GOT3 (cell line): ENCODE measurements at regions not wholly inside any gene's neighbourhood (a gene's known extent, or its start where the extent isn't known, plus 50 kb on each side); places are given as distances from the start of the nearest gene placed in this dataset.

Experiments
- DNase-seq: peaks from one replicate; lab custom pipeline; 2025; ENCODE audit warnings: mixed read lengths; lab: John Stamatoyannopoulos, UW

DNA sequence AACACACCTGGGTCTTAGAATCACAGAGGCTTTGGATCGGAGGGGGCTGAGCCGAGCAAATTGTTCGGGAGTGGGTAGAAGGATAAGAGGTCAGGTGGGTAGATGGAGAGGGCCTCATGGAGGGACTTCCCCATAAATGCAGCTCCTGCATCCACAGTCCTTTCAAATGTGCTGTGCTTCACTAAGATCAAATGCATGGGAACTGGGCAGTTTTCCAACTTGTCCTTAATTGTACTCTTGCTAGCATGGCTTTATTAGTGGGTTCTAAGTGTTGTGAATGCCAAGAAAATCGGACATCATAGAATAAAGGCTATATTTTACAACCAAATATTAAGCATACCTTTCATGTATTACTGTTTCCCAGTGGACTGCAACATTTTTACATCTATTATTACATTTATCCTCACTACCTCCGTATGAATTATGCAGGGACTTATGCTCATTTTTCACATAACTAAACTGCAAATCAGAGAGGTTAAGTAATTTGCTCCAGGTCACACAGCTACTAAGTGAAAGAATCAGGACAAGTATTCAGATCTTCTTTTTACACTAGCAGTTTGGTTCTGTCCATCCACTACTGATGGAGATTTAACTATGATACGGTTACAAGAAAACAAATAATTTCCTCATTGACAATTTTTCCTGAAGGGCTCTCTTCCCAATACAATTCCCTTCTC, 174.5 kb upstream of the RUNX1 start:
- no peak for DNase-seq

DNA sequence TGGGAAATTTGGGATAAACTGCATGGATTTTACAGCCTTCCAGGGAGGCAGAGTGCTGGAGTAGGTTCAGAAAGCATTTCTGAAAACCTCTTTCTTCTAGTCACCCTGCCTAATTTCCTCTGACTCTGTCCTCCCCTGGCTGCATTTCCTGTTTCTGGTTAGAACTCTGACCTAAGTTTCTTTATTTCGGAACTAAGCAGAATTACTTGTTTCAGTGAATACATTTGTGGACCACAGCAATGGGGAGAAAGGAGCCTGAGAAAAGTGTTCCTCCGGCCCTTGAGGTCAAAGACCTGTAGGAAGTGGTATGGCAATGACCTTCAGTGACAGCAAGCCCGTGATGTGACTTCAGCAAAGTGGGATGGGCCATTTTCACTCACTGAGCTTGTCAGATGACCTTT, 173.4 kb upstream of the RUNX1 start:
- DNase-seq: no peak

DNA sequence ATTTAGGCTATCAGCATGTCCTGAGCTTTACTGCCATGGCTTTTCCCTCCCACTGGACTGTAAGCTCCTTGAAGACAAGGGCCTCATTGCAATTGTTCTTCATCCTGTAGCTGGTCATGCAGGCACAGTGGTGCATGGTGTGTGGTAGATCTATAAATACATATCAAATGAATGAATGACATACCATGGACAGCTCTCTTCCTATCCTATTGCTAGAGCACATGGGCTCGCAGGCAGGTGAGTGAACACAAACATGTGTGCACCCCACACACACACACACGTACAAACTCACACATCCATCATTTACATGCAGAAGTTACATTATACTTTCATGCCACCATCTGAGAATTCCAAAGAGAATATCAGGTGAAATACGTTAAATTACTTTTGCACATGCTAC, 172.9 kb upstream of the RUNX1 start:
- no peak for DNase-seq

DNA sequence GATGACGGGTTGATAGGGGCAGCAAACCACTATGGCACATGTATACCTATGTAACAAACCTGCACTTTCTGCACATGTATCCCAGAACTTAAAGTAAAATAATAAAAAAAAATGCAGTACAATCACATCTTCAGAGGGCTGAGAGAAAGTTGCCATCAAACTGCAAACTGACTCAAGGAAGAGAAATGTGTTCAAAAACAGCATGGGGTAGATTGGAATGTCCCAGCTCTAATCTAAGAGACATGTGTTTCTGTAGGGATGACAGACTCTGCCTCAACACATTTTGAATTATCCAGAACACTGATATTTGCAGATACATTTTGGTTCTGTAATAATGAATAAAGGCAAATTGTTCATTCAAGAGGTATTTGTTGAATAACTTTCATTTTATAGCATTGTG, 171.2 kb upstream of the RUNX1 start:
- no peak for DNase-seq

DNA sequence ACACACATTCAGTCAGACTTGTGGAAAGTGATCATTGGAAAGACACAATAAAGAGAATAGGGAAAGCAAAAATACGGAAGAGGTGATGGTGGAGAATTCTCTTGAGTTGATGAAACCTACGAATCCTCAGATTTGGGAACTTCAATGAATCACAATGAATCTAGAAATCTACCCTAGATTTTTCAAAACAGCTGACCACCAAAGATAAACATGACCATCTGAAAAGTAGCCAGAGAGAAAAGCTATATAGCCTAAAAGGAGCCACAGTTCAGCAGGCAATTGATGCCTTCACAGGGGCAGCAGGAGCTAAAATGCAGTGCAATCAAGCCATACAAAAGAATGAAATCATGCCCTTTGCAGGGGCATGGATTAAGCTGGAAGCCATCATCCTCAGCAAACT, 170.6 kb upstream of the RUNX1 start:
- DNase-seq: no peak

DNA sequence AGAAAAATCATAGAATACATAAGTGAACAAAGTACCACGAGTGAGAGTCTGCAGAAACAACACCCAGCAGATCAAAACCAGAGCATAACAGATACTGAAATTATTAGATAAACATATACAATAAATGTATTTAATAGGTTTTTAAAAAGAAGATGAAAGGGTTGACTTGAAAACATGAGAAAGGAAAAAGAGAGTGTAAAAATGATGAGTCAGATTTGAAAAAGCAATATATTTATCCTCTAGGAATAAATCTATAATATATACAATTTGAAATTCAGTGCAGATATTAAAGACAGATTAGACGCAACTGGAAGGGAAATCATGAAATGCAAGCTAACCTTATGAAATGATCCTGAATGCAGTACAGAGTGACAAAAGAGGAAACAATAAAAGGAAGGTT, 170.2 kb upstream of the RUNX1 start:
- DNase-seq: no peak

DNA sequence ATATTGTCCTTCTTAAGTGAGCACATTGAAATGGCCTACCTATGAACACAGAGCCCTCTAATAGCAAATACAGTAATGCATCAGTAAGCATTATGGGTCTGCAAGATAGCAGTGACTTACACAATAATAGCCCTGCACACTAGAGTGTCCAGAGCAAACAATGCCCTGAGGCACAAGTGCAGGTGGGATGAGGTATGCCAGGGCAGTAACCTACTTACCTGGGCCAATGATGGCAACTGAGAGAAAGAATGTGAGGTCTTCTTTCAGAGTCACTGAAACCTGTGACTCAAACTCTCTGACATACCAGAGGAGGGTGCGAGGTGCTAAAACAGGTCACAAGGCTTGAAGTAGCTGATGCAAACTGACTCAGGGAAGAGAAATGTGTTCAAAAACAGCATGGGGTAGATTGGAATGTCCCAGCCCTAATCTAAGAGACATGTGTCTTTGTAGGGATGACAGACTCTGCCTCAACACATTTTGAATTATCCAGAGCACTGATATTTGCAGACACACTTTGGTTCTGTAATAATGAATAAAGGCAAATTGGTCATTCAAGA, 168.5 kb upstream of the RUNX1 start:
- no peak for DNase-seq

DNA sequence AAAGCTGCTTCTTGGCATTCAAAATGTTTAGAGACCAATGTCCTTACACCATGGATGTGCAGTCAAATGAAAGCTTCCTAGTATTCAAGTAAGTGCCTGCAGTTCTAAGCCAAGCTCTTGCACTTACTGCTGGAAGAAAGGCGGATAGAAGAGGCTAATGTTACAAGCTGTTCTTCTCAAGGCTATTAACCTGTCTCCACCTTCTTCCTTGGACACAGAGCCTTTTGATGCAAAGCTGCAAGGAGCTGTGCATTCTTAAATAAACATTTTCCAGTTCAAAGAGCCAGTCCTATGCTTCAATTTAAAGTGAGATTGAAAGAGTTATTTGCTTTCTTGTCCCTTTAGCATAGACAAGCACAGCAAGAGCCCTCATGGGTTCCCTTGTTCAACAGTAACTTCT, 167.9 kb upstream of the RUNX1 start:
- no peak for DNase-seq

DNA sequence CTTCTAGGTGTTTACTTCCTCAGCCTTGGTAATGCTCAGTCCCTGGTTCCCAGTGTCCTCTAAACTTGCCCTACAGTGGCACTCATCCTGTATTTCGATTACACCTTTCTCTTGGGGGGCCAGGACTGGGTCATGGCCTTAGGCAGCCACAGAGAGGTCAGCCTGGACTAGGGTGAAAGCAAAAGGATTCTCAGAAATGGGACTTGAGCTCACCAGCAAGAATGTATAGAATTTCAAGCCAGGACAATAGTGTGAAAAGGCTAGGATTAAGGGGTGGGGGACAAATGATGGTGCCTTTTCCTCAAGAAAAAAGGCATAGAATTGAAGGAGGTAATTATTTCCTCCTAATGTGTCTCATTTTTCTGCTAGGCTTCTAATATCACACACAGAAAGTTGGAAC, 166.8 kb upstream of the RUNX1 start:
- no peak for DNase-seq

DNA sequence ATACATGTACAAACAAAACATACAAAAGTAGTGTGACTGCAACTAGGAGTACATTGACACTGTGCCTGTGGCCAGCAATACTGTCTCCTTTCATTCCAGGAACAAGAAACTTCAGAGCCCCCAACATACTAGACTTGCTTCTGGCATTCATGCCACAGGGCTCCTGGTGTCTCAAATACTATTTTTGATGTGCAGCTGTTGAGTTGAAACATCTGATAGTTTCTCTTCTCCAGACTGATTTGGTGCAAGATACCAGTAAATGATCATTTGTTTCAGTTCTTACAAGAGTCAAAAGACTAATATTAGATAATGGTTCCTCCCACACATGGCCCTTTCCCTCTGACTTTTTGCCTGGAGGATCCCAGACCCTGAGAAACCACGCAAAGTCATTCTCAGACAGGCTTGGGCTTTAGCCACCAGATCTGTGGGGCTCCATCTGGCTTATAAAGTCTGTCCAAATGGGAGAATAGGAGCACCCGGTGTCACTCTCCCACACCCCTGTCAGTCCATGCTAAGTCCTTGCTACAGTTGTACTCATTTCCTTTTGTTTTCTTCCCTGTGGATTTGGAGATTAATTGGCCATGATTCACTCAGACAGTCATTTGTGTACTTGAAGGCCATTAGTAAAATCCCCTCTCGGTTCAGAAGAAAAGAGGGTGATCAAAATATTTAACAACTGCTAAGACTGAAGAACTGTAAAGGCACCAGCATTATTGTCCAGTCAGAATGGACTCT, 163.5 kb upstream of the RUNX1 start:
- DNase-seq: no peak

DNA sequence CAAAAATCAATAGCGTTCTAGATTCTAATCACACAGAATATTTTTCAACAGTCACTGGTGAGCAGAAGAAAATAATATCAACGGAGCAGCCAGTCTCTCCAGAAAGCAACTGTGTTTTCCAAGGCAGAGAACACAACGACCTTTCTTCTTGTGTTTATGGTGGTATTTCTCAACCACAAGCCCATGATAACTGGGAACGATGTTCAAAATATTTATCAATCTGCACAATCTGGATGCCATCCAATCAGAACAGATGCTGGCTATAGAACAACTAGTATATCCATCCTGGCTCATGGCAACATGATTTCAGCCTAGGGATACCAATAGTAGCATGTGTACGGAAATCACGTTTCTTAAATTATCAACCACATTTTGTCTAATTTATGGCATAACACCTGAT, 162.7 kb upstream of the RUNX1 start:
- DNase-seq: no peak

DNA sequence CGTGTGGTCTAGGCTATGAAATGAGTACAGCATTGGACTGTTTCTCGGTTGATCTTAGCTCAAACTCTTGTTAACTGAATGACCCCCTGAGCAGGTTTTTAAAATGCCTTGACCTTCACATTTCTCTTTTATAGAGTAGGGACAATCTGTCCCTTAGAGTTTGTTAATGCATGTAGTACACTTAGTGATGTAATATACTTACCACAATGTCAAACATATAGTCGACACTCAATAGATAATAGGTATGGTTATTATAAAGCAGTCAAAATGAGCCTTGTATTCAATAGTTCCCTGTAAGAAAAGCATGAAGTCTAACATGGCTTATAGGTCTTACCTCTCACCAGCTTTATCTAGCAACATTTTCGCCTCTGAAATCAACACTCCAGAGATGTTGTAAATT, 161.0 kb upstream of the RUNX1 start:
- no peak for DNase-seq

DNA sequence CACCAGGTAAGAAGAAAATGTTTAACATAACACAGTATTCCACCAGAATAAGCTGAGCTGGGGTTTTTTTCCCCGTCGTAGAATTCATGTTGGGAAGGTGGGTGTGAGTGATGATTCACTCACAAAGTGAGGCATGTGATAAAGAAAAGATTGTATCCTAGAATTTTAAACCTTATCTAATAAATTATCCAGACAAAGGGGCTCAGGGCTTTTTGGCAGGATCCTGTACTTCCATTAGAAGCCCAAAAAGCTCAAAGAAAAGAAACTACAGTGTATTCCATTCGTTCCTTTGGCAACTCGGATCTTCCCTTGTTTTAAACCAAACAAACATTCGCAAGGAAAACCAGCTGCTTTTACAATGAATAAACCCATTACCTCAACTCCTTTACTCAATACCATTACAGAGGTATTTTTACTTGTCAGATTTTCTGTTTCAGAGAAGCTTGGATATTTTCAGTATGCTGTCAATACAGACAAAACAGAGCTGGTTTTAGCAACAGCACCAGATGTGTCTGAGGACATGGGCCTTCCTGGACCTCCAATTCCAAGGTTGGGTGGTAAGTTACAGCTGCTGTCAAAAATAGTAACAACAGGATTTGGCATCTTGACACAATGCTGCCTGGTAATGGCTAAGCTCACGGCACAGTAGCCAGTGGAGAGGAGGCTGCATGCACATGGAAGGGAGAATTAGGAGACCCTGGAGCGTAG, 159.9 kb upstream of the RUNX1 start:
- DNase-seq: no peak

DNA sequence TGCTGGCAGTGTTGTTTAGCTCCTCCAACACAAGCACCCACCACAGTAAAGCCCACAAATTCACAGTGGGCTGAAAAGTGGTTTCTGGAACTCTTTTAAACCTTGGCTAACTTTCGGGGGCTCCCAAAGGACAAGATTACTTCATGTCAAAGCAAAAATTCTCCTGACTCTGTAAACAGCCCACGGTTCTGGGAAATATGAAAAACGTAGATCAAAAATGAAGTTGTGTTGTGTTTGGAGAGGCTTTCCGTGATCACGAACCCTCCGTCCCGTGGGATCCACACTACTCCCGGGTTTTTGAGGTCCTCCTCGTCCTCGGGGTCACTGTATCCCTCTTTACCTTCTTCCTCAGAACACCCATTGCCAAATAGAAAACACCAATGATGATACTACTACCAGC, 159.0 kb upstream of the RUNX1 start:
- no peak for DNase-seq

DNA sequence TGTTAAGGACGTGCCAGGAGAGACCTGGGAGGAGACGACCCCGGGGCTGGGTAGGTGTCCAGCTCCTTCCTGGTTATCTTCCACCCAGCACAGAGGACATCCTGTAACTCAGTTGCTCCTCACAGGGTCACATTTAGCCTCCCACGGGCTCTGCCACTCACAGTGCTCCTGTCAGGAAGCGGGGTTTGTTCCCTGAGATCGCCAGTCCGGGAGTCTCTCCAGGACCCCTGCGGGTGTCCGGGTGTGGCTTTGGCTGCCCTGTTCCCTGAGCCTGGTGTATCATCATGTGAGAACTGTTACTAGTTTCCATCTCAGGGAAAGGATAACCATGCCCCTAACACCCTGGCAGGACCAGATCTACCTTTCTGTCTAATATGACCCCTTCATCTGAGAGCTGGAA, 158.2 kb upstream of the RUNX1 start:
- no peak for DNase-seq

DNA sequence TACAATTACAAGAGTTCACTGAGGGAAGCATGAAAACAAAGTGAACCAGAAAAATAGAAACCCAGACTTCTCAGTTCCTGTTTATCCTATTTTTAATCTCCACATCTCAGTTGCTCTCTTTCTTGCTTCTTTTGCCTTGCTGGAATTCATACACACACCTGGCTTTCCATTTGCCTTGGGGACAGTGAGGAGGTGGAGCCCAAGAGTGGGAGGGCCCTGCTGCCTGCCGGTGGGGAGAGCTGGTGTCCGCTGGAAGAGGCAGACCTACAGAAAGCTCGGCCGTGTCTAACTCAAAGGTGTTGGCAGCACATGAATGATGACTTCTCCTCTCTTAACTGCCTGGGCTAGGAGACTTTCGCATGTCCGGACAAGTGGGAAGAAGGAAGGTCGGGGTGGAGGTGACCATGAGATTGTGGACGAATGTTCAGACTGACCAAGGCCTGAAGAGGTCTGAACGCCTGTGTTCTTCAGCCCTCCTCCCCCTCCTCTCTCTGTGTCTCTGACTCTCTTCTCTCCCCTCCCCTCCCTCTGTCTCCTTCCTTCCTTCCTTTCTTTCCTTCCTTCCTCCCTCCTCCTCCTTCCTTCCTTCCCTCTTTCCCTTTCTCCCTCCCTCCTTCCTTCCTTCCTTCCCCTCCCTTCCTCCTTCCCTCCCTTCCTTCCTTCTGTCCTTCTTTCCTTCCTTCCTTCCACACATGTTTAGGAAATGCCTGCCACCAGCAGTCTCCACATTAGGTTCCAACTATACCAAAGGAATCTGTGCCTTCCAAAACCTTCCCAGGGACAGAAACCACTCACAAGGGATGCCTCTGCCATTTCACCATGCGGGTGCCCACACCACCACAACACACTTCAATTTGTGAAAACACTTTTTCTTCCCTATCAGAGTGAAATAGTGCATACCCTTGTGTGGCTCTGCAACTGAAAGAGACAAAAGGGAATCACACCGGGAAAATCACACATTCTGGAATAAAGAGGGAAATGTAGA, 157.3 kb upstream of the RUNX1 start:
- DNase-seq: no peak

DNA sequence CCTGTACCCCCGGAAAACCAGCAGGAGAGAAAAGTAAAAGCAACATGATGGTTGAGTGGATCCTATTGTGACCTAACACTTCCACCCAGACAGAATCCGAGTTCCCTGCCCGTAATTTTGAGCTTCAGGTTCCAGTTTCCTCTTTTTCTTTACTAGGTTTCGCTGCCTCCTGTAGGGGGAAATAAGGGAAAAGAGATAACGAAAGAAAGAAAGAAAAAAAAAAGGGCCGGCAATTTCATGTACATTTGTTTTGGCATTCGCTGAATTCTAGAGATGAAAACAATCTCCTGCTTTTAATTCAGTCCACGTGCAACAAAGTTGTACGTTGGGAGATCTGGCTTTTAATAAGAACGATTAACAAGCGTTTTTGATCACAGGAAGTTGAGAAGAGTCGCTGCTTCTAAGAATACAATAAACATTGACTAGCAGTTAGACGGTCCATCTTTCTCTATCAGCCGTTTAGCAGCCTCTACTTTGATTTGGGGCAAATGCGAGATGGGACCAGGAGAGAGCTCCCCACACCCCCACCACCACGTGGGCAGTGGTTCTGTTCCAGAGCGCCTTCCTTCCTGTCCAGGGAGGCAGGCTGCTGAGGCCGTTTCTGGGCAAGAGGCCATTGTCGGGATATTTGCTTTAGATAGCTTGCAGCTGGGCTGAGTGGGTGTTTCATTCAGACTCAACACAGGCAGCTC, 155.9 kb upstream of the RUNX1 start:
- no peak for DNase-seq

DNA sequence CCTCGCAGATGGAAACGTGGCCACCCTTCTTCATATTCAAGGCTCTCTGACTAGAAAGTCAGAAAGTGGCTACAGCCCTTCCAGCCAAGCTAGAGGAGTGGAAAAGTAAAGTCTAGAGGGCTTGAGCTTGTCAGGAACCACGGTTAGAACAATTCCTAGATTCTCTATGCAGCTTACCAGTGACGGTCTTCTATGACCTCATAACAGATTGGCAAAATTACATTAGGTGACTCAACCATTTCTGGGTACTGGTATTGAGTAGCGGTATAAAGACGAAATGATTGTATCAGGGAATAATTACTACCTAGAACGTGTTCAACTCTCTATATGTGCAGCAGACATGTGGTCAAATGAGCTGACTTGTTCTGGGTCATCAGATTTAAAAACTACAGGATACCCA, 155.0 kb upstream of the RUNX1 start:
- no peak for DNase-seq

DNA sequence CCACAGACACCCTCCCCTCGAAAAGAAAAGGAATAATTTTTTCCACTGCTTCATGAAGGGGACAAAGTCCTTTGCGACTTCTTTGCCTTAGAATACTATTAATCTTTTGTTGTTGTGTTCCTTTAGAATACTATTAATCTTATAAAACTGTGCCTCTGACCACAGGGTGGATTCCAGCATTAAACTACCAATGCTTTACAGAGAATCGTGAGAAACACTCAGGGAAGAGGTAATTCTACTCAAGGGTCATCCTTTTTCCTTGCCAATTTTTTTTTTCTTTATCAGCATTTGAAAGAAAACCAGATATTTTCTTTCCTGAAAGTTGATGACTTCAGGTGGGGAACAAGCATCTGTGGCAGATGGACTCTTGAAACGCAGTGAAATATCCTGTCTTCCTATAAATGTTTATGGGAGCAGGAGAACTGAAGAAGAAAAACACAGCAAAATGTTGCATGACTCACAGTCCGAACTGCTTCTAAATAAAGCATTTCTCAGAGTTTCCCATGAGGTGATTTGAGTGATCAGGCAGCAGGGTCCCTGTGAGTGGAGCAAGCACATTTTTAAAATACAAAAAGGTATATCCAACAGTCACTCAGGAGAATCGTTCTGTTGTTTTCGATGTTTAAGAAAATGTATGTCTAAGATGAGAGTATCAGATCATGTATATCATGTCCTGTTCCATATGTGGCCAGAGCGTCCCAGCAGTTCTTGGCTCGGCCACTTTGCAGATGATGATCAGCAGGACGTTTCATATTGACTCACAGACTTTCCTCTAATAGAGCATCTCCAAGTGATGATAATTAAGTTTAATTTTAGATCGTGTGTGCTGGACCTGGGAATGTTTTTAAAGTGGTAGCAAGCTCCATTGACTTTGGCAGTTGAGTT, 154.2 kb upstream of the RUNX1 start:
- DNase-seq: no peak

DNA sequence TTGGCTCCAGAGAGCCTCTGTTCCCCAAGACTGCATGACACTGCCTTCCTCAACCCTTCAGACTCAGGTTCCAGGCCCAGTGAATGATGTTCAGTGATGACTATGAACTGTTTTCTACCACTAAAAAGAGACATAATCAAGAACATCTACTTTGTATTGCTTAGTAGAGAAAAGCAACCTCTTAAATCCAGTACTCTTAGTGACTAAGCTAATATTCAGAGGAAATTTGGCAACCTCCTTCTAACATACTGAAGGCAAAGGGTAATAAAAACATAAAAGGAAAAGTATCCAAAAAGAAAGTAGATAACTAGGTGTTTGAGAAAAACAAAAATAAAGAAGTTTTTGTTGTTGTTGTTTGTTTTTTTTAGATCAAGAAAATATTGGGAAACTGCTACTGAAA, 153.3 kb upstream of the RUNX1 start:
- DNase-seq: no peak
